K562 (cell line): ENCODE measurements at regions not wholly inside any gene's neighbourhood (a gene's known extent, or its start where the extent isn't known, plus 50 kb on each side); places are given as distances from the start of the nearest gene placed in this dataset.

Experiments used
- MAFF ChIP-seq: IDR thresholded peaks from 2 replicates; pipeline ENCODE4 v1.6.1; 2012; ENCODE audit warnings: low read length, improper control_type of control experiment
- SIX5 ChIP-seq, 2 experiments: IDR thresholded peaks; 2 replicates each; pipeline ENCODE4 v1.6.1; 2011; ENCODE audit warnings: low read length in 2 of 2, borderline replicate concordance in 1 of 2, low read depth in 1 of 2, mild to moderate bottlenecking in 1 of 2, moderate library complexity in 1 of 2; ENCODE audit not compliant: insufficient read depth in 1 of 2
- SP1 ChIP-seq: sonication (generic); formaldehyde crosslinking; IDR thresholded peaks from 2 replicates; pipeline ENCODE4 v1.8.1; 2022; ENCODE audit warnings: mild to moderate bottlenecking, missing genetic modification reagents
- ZNF121 ChIP-seq: sonication (generic); formaldehyde crosslinking; conservative IDR thresholded peaks from 2 replicates; pipeline ENCODE4 v1.8.0; 2022; ENCODE audit warnings: missing genetic modification reagents
- ZNF140 ChIP-seq: fragments of 250-450 bp; sonication (Bioruptor Pico); IDR thresholded peaks from 2 replicates; pipeline ENCODE4 v1.8.0; 2021; ENCODE audit warnings: moderate library complexity, mild to moderate bottlenecking, inconsistent platforms
- ZNF707 ChIP-seq: fragments of 250-450 bp; sonication (Bioruptor Pico); conservative IDR thresholded peaks from 2 replicates; pipeline ENCODE4 v1.8.0; 2022; ENCODE audit warnings: inconsistent platforms, mild to moderate bottlenecking, moderate library complexity
- TF ChIP-seq, protein P1 (sequence below), 2 experiments: IDR thresholded peaks; 2 replicates each; pipeline ENCODE4 v1.6.1; 2012; ENCODE audit warnings: improper control_type of control experiment in 2 of 2, low read depth in 2 of 2, low read length in 2 of 2, borderline replicate concordance in 1 of 2
- TF ChIP-seq, protein P2 (sequence below), 3 experiments: IDR thresholded peaks in 2 of 3; conservative IDR thresholded peaks in 1 of 3; 2 replicates each; pipeline ENCODE4 v1.5.1; 2011 to 2012; ENCODE audit warnings: low read length in 3 of 3, mild to moderate bottlenecking in 3 of 3, control low read depth in 2 of 3, improper control_type of control experiment in 1 of 3, inconsistent platforms in 1 of 3, low read depth in 1 of 3, mixed read lengths in 1 of 3, moderate library complexity in 1 of 3; ENCODE audit not compliant: insufficient read depth in 2 of 3
- TF ChIP-seq, protein P3 (sequence below), 2 experiments: fragments of 450-650 bp in 1 of 2; sonication (generic) in 1 of 2; formaldehyde crosslinking in 1 of 2; IDR thresholded peaks; 2 replicates each; pipeline versions ENCODE4 v1.7.1 to v1.9.0; 2016 to 2022; ENCODE audit warnings: inconsistent platforms in 1 of 2, mild to moderate bottlenecking in 1 of 2, missing genetic modification reagents in 1 of 2

DNA sequence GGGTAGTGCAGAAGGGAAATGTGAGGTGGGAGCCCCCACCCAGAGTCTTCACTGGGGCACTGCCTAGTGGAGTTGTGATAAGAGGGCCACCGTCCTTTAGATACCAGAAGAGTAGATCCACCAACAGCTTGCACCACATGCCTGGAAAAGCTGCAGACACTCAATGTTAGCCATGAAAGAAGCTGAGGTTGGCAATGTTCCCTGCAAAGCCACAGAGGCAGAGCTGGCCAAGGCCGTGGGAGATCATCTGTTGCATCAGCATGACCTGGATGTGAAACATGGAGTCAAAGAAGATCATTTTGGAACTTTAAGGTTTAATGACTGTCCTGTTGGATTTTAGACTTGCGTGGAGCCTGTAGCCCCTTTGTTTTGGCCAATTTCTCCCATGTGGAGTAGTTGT, 468.4 kb upstream of the FOXG1 start:
- TF ChIP-seq, protein P1, sequence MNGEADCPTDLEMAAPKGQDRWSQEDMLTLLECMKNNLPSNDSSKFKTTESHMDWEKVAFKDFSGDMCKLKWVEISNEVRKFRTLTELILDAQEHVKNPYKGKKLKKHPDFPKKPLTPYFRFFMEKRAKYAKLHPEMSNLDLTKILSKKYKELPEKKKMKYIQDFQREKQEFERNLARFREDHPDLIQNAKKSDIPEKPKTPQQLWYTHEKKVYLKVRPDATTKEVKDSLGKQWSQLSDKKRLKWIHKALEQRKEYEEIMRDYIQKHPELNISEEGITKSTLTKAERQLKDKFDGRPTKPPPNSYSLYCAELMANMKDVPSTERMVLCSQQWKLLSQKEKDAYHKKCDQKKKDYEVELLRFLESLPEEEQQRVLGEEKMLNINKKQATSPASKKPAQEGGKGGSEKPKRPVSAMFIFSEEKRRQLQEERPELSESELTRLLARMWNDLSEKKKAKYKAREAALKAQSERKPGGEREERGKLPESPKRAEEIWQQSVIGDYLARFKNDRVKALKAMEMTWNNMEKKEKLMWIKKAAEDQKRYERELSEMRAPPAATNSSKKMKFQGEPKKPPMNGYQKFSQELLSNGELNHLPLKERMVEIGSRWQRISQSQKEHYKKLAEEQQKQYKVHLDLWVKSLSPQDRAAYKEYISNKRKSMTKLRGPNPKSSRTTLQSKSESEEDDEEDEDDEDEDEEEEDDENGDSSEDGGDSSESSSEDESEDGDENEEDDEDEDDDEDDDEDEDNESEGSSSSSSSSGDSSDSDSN (IDR thresholded peaks at IDR 0.05; ENCODE audit: borderline replicate concordance in 1 of 2, low read depth in 2 of 2, low read length in 2 of 2): no peak
- TF ChIP-seq, protein P2, sequence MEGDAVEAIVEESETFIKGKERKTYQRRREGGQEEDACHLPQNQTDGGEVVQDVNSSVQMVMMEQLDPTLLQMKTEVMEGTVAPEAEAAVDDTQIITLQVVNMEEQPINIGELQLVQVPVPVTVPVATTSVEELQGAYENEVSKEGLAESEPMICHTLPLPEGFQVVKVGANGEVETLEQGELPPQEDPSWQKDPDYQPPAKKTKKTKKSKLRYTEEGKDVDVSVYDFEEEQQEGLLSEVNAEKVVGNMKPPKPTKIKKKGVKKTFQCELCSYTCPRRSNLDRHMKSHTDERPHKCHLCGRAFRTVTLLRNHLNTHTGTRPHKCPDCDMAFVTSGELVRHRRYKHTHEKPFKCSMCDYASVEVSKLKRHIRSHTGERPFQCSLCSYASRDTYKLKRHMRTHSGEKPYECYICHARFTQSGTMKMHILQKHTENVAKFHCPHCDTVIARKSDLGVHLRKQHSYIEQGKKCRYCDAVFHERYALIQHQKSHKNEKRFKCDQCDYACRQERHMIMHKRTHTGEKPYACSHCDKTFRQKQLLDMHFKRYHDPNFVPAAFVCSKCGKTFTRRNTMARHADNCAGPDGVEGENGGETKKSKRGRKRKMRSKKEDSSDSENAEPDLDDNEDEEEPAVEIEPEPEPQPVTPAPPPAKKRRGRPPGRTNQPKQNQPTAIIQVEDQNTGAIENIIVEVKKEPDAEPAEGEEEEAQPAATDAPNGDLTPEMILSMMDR (IDR thresholded peaks at IDR 0.05 in 2 of 3, conservative IDR thresholded peaks at IDR 0.05 in 1 of 3; ENCODE audit: insufficient read depth in 2 of 3, low read depth in 1 of 3, low read length in 3 of 3): no peak
- TF ChIP-seq SIX5 (IDR thresholded peaks at IDR 0.05; ENCODE audit: borderline replicate concordance in 1 of 2, insufficient read depth in 1 of 2, low read depth in 1 of 2, low read length in 2 of 2) (no peak), ZNF121 (no peak), SP1 (CRISPR knock-in tag) (no peak), ZNF140 (CRISPR knock-in tag) (no peak), MAFF (no peak), ZNF707 (CRISPR knock-in tag) (no peak)
- TF ChIP-seq, protein P3, sequence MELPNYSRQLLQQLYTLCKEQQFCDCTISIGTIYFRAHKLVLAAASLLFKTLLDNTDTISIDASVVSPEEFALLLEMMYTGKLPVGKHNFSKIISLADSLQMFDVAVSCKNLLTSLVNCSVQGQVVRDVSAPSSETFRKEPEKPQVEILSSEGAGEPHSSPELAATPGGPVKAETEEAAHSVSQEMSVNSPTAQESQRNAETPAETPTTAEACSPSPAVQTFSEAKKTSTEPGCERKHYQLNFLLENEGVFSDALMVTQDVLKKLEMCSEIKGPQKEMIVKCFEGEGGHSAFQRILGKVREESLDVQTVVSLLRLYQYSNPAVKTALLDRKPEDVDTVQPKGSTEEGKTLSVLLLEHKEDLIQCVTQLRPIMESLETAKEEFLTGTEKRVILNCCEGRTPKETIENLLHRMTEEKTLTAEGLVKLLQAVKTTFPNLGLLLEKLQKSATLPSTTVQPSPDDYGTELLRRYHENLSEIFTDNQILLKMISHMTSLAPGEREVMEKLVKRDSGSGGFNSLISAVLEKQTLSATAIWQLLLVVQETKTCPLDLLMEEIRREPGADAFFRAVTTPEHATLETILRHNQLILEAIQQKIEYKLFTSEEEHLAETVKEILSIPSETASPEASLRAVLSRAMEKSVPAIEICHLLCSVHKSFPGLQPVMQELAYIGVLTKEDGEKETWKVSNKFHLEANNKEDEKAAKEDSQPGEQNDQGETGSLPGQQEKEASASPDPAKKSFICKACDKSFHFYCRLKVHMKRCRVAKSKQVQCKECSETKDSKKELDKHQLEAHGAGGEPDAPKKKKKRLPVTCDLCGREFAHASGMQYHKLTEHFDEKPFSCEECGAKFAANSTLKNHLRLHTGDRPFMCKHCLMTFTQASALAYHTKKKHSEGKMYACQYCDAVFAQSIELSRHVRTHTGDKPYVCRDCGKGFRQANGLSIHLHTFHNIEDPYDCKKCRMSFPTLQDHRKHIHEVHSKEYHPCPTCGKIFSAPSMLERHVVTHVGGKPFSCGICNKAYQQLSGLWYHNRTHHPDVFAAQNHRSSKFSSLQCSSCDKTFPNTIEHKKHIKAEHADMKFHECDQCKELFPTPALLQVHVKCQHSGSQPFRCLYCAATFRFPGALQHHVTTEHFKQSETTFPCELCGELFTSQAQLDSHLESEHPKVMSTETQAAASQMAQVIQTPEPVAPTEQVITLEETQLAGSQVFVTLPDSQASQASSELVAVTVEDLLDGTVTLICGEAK (IDR thresholded peaks at IDR 0.05): no peak
- TF ChIP-seq, protein P3 (CRISPR knock-in tag; IDR thresholded peaks at IDR 0.05): no peak
